Stimulated activated CD4-positive, alpha-beta T cell treated with anti-CD3 and anti-CD28 coated beads, Interleukin-2, amount 100 ng/mL, for 48 hours (primary cell): ENCODE measurements at regions not wholly inside any gene's neighbourhood (a gene's known extent, or its start where the extent isn't known, plus 50 kb on each side); places are given as distances from the start of the nearest gene placed in this dataset.
A peak's percentile ranks its signal among the peaks of the same experiment; 100 is the strongest.
"Not testable (repeated sequence)": the region's sequence is repeated elsewhere in the genome, so short reads cannot be mapped to it uniquely, and the experiment has no call there.

ENCODE experiments used
- DNase-seq, 2 donors: peaks; one replicate each; pipeline ENCODE4 v3.0.0-alpha.2; 2020

- DNase-seq: not testable (repeated sequence)
Observed at GRCh38 chr4:152051332-152051731, 290.5 kb upstream of the GATB start.

GRCh38 chr4:152050106-152050505 is 289.3 kb upstream of the GATB start:
- DNase-seq: no peak

- DNase-seq: no peak
Observed at GRCh38 chr4:152047451-152047850, 286.6 kb upstream of the GATB start.

- DNase-seq: peak; percentile 5 to 32
Observed at GRCh38 chr4:152045807-152046571, 285.2 kb upstream of the GATB start.

- no peak for DNase-seq
Observed at GRCh38 chr4:152045449-152045806, 284.6 kb upstream of the GATB start.

GRCh38 chr4:152044331-152045036 is 283.7 kb upstream of the GATB start:
- DNase-seq: no peak

- DNase-seq: no peak
Observed at GRCh38 chr4:152041295-152041694, 280.5 kb upstream of the GATB start.

- DNase-seq: no peak
Observed at GRCh38 chr4:152039691-152040090, 278.9 kb upstream of the GATB start.

GRCh38 chr4:152039023-152039481 is 278.2 kb upstream of the GATB start:
- no peak for DNase-seq

- DNase-seq: no peak
Observed at GRCh38 chr4:152038238-152038637, 277.4 kb upstream of the GATB start.

- no peak for DNase-seq
Observed at GRCh38 chr4:152037435-152037834, 276.6 kb upstream of the GATB start.

GRCh38 chr4:152033621-152034020 is 272.8 kb upstream of the GATB start:
- DNase-seq: no peak

GRCh38 chr4:152032722-152033131 is 271.9 kb upstream of the GATB start:
- DNase-seq: no peak

GRCh38 chr4:152029631-152030030 is 268.8 kb upstream of the GATB start:
- DNase-seq: no peak

GRCh38 chr4:152028131-152028530 is 267.3 kb upstream of the GATB start:
- no peak for DNase-seq

GRCh38 chr4:152024881-152025280 is 264.1 kb upstream of the GATB start:
- no peak for DNase-seq

- no peak for DNase-seq
Observed at GRCh38 chr4:152023674-152024073, 262.9 kb upstream of the GATB start.

GRCh38 chr4:152022543-152022942 is 261.7 kb upstream of the GATB start:
- no peak for DNase-seq

- DNase-seq: no peak
Observed at GRCh38 chr4:152021788-152022438, 261.1 kb upstream of the GATB start.

- DNase-seq: no peak
Observed at GRCh38 chr4:152020073-152020472, 259.3 kb upstream of the GATB start.

GRCh38 chr4:152016303-152016620 is 255.5 kb upstream of the GATB start:
- DNase-seq: no peak

GRCh38 chr4:152015597-152016302 is 254.9 kb upstream of the GATB start:
- DNase-seq: no peak

- peak; percentile 7 to 8 for DNase-seq
Observed at GRCh38 chr4:152014280-152014679, 253.5 kb upstream of the GATB start.
